Islet of Langerhans (tissue), 1 donor: ENCODE measurements at regions not wholly inside any gene's neighbourhood (a gene's known extent, or its start where the extent isn't known, plus 50 kb on each side); places are given as distances from the start of the nearest gene placed in this dataset.
"Not testable (repeated sequence)": the region's sequence is repeated elsewhere in the genome, so short reads cannot be mapped to it uniquely, and the experiment has no call there.

ENCODE experiments used
- FAIRE-seq: peaks from one replicate; lab custom pipeline; 2011; peaks lifted over from hg19 to GRCh38; lab: Jason Lieb, UNC

- no peak for FAIRE-seq
These were observed 84.2 kb downstream of the TRIM27 start for GRCh38 chr6:28839443-28840120.

- FAIRE-seq, result no peak
These were observed 82.5 kb downstream of the TRIM27 start for GRCh38 chr6:28841290-28841689.

- not testable (repeated sequence) for FAIRE-seq
These were observed 75.0 kb downstream of the TRIM27 start for GRCh38 chr6:28848756-28849155.
